Stimulated activated effector memory CD8-positive, alpha-beta T cell treated with anti-CD3 and anti-CD28 coated beads, Interleukin-12 subunit alpha, Interleukin-12 subunit beta, amount 100 ng/mL, for 72 hours (primary cell): ENCODE measurements at regions not wholly inside any gene's neighbourhood (a gene's known extent, or its start where the extent isn't known, plus 50 kb on each side); places are given as distances from the start of the nearest gene placed in this dataset.
"Not testable (repeated sequence)": the region's sequence is repeated elsewhere in the genome, so short reads cannot be mapped to it uniquely, and the experiment has no call there.

Experiments used
- ATAC-seq: fragments of 150-1000 bp; cut with Tn5 transposase; 2 replicates; pipeline ENCODE4 v1.10.0; 2021
- DNase-seq, 2 donors: peaks; one replicate each; pipeline ENCODE4 v3.0.0; 2021 to 2022; ENCODE audit warnings: low spot score in 2 of 2
- H3K27ac Mint-ChIP-seq: one replicate; pipeline ENCODE4 v1.8.0; 2022; ENCODE audit warnings: mild to moderate bottlenecking, mixed read lengths
- H3K36me3 Mint-ChIP-seq: one replicate; pipeline ENCODE4 v1.8.0; 2022; ENCODE audit warnings: mild to moderate bottlenecking, mixed read lengths
- H3K4me1 Mint-ChIP-seq: one replicate; pipeline ENCODE4 v1.8.0; 2022; ENCODE audit warnings: mixed read lengths
- H3K4me3 Mint-ChIP-seq: one replicate; pipeline ENCODE4 v1.8.0; 2022; ENCODE audit warnings: mild to moderate bottlenecking, mixed read lengths
- H3K9me3 Mint-ChIP-seq: one replicate; pipeline ENCODE4 v1.8.0; 2022; ENCODE audit warnings: mixed read lengths

- Mint-ChIP-seq H3K9me3 (no peaks in the 10 kb centered on the region), H3K4me3 (no peak overlapping the region), H3K36me3 (no peaks in the 10 kb centered on the region), H3K27ac (no peak overlapping the region), H3K4me1 (no peaks in the 10 kb centered on the region)
- no peak for ATAC-seq
- no peak for DNase-seq
Observed at GRCh38 chr2:239722760-239723470, 302.2 kb downstream of the NDUFA10 start.

- H3K27ac Mint-ChIP-seq: no peak overlapping the region
- H3K36me3 Mint-ChIP-seq: no peaks in the 10 kb centered on the region
- ATAC-seq (no peak), DNase-seq (no peak)
- no peak overlapping the region for H3K4me3 Mint-ChIP-seq
- no peaks in the 10 kb centered on the region for H3K4me1 Mint-ChIP-seq
- no peaks in the 10 kb centered on the region for H3K9me3 Mint-ChIP-seq
Observed at GRCh38 chr2:239721991-239722759, 303.0 kb downstream of the NDUFA10 start.

- no peaks in the 10 kb centered on the region for H3K36me3 Mint-ChIP-seq
- no peak overlapping the region for H3K4me3 Mint-ChIP-seq
- ATAC-seq (no peak), DNase-seq (no peak)
- H3K4me1 Mint-ChIP-seq: no peaks in the 10 kb centered on the region
- no peaks in the 10 kb centered on the region for H3K9me3 Mint-ChIP-seq
- no peak overlapping the region for H3K27ac Mint-ChIP-seq
Observed at GRCh38 chr2:239721531-239721930, 303.6 kb downstream of the NDUFA10 start.

- H3K4me3 Mint-ChIP-seq: no peak overlapping the region
- ATAC-seq: no peak
- H3K9me3 Mint-ChIP-seq: no peaks in the 10 kb centered on the region
- H3K36me3 Mint-ChIP-seq: no peaks in the 10 kb centered on the region
- H3K4me1 Mint-ChIP-seq: no peaks in the 10 kb centered on the region
- DNase-seq: no peak
- no peak overlapping the region for H3K27ac Mint-ChIP-seq
Observed at GRCh38 chr2:239720361-239721360, 304.5 kb downstream of the NDUFA10 start.

GRCh38 chr2:239719791-239720360 is 305.3 kb downstream of the NDUFA10 start:
- ATAC-seq (no peak), DNase-seq (no peak)
- Mint-ChIP-seq H3K4me3 (no peak overlapping the region), H3K4me1 (no peaks in the 10 kb centered on the region), H3K36me3 (no peaks in the 10 kb centered on the region), H3K27ac (no peak overlapping the region), H3K9me3 (no peaks in the 10 kb centered on the region)

GRCh38 chr2:239718991-239719390 is 306.2 kb downstream of the NDUFA10 start:
- DNase-seq, H3K4me1 Mint-ChIP-seq, H3K9me3 Mint-ChIP-seq, H3K27ac Mint-ChIP-seq, H3K36me3 Mint-ChIP-seq, H3K4me3 Mint-ChIP-seq, ATAC-seq: not testable (repeated sequence)

GRCh38 chr2:239717706-239718105 is 307.4 kb downstream of the NDUFA10 start:
- no peak overlapping the region for H3K4me3 Mint-ChIP-seq
- H3K9me3 Mint-ChIP-seq: peaks cover 9% of the 10 kb centered on the region
- no peaks in the 10 kb centered on the region for H3K4me1 Mint-ChIP-seq
- no peak overlapping the region for H3K27ac Mint-ChIP-seq
- ATAC-seq (no peak), DNase-seq (no peak)
- H3K36me3 Mint-ChIP-seq: no peaks in the 10 kb centered on the region

GRCh38 chr2:239717319-239717675 is 307.8 kb downstream of the NDUFA10 start:
- no peak for DNase-seq
- H3K36me3 Mint-ChIP-seq: no peaks in the 10 kb centered on the region
- H3K4me3 Mint-ChIP-seq: no peak overlapping the region
- no peaks in the 10 kb centered on the region for H3K4me1 Mint-ChIP-seq
- peaks cover 9% of the 10 kb centered on the region for H3K9me3 Mint-ChIP-seq
- H3K27ac Mint-ChIP-seq: no peak overlapping the region
- ATAC-seq: no peak

GRCh38 chr2:239716536-239717318 is 308.4 kb downstream of the NDUFA10 start:
- Mint-ChIP-seq H3K9me3 (peaks cover 9% of the 10 kb centered on the region), H3K27ac (no peak overlapping the region), H3K4me3 (no peak overlapping the region), H3K4me1 (no peaks in the 10 kb centered on the region), H3K36me3 (no peaks in the 10 kb centered on the region)
- ATAC-seq (no peak), DNase-seq (no peak)

- no peaks in the 10 kb centered on the region for H3K36me3 Mint-ChIP-seq
- DNase-seq (no peak), ATAC-seq (no peak)
- H3K4me3 Mint-ChIP-seq: no peak overlapping the region
- H3K27ac Mint-ChIP-seq: no peak overlapping the region
- no peaks in the 10 kb centered on the region for H3K4me1 Mint-ChIP-seq
- peaks cover 9% of the 10 kb centered on the region for H3K9me3 Mint-ChIP-seq
Observed at GRCh38 chr2:239716009-239716408, 309.1 kb downstream of the NDUFA10 start.

- Mint-ChIP-seq H3K4me3 (no peak overlapping the region), H3K9me3 (peaks cover 9% of the 10 kb centered on the region), H3K4me1 (no peaks in the 10 kb centered on the region), H3K36me3 (no peaks in the 10 kb centered on the region), H3K27ac (no peak overlapping the region)
- no peak for DNase-seq
- ATAC-seq: no peak
Observed at GRCh38 chr2:239715606-239716005, 309.5 kb downstream of the NDUFA10 start.

GRCh38 chr2:239715202-239715601 is 309.9 kb downstream of the NDUFA10 start:
- Mint-ChIP-seq H3K27ac (no peak overlapping the region), H3K4me1 (no peaks in the 10 kb centered on the region), H3K9me3 (peaks cover 9% of the 10 kb centered on the region), H3K4me3 (no peak overlapping the region), H3K36me3 (no peaks in the 10 kb centered on the region)
- ATAC-seq (no peak), DNase-seq (no peak)

- Mint-ChIP-seq H3K4me1 (no peaks in the 10 kb centered on the region), H3K36me3 (no peaks in the 10 kb centered on the region), H3K9me3 (peaks cover 9% of the 10 kb centered on the region), H3K4me3 (no peak overlapping the region), H3K27ac (no peak overlapping the region)
- DNase-seq: no peak
- ATAC-seq: no peak
Observed at GRCh38 chr2:239714116-239714515, 311.0 kb downstream of the NDUFA10 start.

- DNase-seq (no peak), ATAC-seq (no peak)
- no peak overlapping the region for H3K4me3 Mint-ChIP-seq
- H3K27ac Mint-ChIP-seq: no peak overlapping the region
- no peaks in the 10 kb centered on the region for H3K36me3 Mint-ChIP-seq
- H3K9me3 Mint-ChIP-seq: peaks cover 9% of the 10 kb centered on the region
- no peaks in the 10 kb centered on the region for H3K4me1 Mint-ChIP-seq
Observed at GRCh38 chr2:239712755-239713154, 311.9 kb upstream of the HDAC4 start.
